NCI-H446 treated with DMSO at 0.1 percent for 48 hours (cell line): ENCODE measurements at regions not wholly inside any gene's neighbourhood (a gene's known extent, or its start where the extent isn't known, plus 50 kb on each side); places are given as distances from the start of the nearest gene placed in this dataset.
"Not testable (repeated sequence)": the region's sequence is repeated elsewhere in the genome, so short reads cannot be mapped to it uniquely, and the experiment has no call there.

Source experiments
- DNase-seq: peaks from one replicate; lab custom pipeline; 2025; lab: John Stamatoyannopoulos, UW

DNA sequence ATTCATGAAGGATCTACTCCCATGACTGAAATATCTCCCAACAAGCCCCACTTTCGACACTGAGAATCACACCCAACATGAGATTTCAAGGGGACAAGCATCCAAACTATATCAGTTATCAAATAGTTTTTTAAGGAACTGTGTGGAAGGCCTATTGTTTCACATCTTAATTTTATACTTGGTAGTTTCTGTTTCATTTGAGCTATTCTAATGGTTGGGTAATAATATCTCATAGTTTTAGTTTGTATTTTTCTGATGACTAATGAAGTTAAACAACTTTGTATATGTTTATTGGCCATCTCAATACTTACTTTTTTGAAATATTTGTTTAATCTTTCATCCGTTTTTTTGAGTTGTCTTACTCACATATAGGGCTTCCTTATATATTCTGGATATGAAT lies 135.0 kb downstream of the SCG2 start:
- DNase-seq: no peak

DNA sequence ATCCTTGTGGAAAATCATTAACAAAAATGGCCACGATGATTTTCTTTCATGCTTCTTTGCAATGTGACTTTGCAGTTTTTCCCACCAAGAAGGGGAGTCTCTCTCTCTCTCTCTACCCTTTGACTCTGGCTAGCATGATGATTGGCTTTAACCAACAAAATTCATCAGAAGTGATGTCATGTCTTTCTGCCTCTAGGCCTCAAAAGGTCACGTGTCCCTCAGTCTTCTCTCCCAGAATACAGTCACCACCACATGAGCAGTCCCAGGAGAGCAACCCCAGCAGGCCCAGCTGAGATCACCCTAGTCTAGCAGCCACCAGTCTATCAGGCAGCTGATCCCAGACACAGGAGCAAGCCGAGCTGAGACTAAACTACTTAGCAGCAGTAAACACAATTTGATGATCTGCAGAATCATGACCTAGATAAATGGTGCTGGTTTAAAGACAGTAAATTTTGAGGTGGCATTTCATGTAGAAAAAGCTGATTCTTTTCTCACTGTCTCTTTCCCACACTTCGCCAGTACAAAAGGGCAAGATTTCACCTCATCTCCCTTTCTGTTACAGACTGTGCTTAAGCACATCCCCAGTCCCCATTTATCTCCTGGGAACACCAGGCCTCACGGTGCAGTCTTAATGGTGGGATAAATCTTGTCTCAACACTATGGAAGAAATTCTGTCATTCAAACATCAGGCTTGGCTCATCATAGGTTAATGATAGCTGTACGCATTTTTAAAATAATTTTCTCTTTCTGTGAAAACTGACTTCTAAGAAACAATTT lies 132.7 kb downstream of the SCG2 start:
- no peak for DNase-seq

DNA sequence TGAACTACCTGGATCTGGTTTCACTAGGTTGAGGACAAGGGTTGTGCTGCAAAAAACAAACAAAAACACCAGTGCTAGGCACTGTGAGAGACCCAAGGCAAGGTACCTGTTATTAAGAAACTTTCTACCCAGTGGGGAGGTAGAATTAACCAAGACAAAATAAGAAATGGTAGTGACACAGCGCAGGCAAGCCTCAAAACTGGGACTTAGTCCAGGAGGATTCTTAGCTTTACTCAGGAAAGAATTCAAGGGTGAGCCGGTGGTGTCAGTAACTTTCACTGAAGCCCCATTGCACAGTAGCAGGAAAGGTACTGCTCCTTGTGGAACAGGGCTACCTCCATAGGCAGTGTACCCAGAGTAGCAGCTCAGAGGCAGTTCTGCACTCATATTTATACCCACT lies 131.6 kb downstream of the SCG2 start:
- no peak for DNase-seq

DNA sequence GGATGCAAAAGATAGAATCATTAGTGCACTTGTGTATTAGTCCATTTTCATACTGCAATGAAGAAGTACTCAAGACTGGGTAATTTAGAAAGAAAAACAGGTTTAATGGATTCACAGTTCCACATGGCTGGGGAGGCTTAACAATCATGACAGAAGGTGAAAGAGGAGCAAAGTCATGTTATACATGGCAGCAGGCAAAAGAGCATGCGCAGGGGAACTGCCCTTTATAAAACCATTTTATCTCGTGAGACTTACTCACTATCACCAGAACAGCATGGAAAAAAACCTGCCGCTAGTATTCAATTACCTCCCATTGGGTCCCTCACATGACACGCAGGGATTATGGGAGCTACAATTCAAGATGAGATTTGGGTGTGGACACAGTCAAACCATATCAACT lies 129.4 kb downstream of the SCG2 start:
- DNase-seq: no peak

DNA sequence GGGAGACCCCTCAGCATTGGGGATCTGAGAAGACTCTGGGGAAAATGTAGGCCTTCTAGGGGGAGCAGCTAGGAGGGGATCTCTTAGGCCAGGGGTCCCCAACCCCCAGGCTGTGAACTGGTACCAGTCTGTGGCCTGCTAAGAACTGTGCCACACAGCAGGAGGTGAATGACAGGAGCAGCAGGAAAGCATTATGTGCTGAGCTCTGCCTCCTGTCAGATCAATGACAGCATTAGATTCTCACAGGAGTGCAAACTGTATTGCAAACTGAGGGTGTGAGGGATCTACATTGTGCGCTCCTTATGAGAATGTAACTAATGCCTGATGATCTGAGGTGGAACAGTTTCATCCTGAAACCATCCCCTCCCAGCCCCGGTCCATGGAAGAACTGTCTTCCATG lies 127.3 kb downstream of the SCG2 start:
- no peak for DNase-seq

DNA sequence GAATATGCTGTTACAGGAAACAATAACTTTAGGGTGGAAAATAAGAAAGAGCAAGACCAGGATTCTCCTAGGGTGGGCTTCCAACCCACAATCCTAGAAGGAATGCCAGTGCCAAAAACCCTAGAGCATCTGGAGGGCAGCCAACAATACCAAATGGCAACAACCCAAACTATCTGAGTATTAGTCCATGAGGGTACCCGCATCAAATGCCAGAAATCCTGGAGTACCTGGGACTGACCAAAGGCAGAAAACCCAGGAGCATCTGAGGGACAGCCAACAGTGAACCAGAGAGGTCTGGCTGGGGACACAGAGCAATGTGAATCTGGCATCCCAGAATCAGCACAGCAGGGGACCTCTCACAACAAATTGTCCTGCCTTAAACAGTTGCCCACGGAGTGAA lies 126.3 kb downstream of the SCG2 start:
- no peak for DNase-seq

DNA sequence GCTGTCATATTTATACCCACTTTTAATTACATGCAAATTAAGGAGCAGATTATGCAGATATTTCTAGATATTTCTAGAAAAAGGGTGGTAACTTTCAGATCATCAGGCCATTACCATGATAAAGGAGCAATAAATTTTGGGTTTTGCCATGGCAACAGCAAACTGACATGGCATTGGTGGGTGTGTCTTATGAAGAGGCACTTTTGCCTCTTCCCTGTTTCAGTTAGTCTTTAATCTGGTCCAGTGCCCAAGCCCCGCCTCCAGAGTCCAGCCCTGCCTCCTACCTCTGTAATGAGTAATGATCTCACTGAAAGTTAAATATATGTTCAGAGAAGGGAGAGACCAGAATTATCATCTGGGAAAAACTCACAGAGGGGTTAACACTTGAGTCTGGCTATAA lies 124.8 kb downstream of the SCG2 start:
- DNase-seq: no peak

DNA sequence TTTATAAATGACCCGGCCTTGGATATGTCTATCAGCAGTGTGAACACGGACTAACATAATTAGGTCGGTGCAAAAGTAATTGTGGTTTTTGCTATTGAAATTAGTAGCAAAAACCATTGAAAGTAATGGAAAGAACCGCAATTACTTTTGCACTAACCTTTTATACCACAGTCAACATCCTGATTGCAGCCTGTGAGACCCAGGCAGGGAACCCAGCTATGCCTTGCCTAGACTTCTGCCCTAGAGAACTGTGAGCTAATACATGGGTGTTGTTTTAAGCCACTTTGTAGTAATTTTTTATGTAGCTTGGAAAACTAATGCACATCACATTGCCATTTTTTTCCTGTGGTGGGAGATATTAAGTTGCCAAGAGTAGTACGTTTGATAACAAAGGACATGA lies 120.7 kb downstream of the SCG2 start:
- DNase-seq: no peak

DNA sequence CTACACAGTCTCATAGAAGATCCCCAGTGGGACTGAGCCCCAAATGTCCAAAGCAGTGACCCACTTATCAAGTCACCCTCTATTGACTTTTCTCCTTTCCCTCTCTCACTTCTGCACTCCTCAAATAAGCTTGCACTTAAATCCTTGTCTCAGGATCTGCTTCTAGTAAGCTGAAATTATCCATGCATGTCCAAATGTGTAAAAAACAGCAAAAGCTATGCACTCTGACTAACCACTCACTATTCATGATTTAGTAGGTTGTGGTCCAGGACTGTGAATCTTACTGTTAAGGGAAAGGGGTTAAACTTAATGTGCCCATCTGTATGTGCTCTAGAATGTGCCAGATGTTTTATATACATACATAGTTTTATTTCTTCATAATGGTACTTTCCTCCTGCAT lies 115.4 kb downstream of the SCG2 start:
- no peak for DNase-seq

DNA sequence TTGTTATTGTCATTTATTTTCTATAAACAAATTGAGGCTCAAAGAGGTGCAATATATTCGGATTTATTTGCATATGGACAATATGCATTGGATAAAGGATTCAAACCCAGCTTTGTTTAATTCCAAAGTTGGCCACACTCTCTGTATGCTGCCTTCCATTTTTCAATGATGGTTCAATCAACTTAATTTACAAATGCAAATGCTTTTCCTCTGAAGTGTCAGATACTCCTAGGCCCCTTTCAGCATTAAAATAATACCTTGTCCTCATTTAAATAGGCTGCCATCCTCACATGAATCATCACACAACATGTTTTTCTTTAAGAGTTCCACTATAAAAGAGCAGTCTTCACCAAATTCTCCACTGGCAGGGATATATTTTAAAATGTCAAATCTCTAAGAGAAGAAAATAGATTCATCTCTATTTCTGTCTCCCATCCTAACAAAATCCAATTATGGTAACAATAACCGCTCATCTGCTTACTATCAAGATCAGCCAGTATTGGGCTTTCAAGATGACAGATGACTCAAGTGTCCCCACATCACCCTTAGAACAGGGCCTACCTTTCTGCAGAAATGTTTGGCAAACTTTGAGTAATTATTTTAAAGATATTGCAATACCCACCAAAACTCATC lies 114.8 kb downstream of the SCG2 start:
- DNase-seq: no peak

DNA sequence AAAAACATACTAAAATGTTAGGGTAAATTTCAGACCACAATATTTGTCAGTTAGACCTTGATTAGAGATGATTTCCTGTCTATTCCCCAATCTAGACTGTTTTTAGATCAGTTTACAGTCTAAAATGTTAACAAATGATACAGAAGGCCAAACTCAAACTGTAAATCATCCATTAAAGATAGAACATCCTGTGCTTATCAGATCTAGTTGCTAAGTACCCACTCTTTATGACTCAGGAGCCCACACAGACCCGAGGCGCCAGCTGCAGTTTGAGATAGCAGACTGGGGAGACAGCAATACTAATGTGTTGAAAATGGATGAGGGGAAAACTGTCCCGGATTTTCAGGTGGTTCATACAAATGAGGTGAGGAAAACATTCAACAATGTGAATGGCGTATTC lies 113.3 kb downstream of the SCG2 start:
- DNase-seq: no peak

DNA sequence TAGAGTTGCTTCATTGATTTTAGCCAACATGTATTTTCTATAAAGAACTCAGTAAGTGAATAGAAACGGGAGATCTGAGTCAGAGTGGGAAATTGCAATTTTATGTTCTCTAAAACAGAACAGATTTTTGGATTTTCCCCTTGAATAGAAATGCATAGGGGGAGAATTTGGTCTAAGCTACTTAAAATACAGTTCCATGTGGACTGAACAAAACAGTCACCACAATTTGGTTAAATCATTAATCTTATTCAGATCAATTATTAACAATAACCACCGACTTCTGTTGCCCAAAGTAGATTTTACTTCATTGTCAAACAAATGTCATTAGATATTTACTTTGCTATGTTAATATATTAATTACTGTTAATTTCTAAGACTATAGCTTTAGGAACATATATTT lies 107.7 kb downstream of the SCG2 start:
- DNase-seq: no peak

DNA sequence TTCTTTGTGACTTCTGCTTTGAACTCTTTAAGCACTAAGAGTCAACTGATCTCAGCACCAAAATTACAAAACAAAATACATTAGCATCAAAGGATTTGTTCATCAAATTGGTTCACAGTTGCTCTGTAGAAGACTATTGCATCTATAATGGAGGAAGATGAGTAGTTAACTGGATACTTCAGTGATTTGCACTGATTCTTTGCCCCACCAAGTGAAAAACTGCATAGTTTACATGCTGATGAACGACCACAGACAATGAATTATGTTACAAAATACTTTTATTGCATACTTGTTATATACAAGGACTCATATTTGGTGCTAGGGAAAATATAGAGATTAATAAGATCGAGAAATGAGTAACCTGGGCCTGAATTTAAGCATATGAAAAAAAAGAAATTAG lies 107.2 kb downstream of the SCG2 start:
- DNase-seq: no peak

DNA sequence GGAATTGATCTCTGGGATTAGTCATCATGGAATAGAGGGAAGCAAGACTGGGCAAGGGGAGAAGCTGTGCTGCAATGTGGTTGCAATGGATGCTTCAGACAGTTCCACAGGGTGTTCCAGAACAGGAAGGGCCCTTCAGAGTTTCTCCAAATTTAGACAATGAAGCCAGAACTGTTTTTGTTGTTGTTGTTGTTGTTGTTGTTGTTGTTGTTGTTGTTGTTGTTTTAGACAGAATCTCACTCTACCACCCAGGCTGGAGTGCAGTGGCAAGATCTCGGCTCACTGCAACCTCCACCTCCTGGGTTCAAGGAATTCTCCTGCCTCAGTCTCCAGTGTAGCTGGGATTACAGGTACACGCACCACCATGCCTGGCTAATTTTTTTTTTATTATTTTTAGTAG lies 105.3 kb downstream of the SCG2 start:
- DNase-seq: not testable (repeated sequence)

DNA sequence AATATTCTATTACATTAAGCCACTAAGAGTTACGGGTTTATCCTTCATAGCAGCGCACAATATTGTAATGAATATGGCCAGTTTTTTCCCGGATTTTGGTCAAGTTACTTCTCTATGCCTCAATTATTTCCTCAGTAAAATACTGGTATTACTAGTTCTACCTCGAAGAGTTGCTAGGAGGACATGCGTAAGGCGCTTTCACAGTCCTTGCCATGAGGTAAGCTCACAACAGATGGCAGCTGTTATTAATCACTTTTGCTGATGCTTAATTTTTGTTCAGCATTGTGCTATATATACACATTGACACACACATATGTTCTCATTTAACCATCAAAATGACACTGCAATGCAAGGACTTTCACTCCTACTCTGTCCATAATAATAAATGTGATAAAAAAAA lies 101.5 kb downstream of the SCG2 start:
- peak; percentile 56 for DNase-seq

DNA sequence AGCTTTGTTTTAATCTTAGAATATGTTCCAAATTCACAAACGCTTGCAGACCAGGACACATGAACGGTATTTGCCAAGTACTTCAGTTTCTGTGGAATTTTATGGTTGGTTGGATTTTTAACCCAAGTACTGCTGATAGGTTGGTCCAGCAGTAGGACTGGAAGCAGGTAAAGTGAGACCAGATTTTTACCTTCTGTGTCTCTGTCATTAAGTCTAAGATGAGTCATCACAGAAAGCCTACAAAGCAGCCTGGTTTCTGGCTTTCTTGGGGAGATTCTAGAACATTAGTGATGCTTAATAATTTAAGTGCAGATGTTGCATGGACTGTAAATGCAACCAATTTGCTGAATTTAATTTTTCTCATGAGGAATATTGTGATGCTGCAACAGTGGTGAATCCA lies 100.5 kb downstream of the SCG2 start:
- no peak for DNase-seq

DNA sequence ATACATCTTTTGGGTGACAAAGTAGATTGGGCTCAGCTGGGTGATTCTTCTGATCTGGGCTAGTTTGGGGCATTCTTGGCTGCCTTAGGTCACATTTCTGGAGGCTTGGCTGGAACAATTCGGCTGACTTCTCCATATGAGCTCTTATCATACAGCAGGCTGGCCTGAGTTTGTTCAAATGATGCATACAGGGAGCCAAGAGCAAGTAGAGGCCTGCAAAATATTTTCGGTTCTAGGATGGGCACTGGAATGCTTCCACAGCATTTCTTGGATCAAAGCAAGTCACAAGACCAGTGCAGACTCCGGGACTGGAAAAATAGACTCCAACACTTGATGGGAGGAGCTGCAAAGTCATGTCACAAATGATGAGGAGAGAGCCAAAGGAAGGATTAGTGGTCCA lies 98.4 kb downstream of the SCG2 start:
- DNase-seq: no peak

DNA sequence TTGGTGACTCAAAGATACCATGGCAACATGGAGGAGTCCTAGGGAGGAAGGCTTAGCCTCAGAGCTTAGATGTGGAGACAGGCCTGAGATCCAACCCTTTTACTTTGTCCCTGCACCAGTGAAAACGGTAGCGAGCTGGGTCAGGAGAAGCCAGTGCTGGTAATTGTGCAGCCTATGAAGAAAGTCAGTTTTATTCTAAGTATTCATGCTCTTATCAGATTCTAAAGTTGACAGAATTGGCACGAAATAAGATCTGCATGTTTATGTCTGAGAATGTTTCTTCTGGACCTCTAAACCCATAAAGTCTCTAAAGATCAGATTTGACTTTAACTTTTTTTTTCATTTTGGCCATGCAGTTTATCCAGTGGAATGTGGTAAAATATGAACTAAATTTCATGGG lies 93.8 kb downstream of the SCG2 start:
- DNase-seq: no peak

DNA sequence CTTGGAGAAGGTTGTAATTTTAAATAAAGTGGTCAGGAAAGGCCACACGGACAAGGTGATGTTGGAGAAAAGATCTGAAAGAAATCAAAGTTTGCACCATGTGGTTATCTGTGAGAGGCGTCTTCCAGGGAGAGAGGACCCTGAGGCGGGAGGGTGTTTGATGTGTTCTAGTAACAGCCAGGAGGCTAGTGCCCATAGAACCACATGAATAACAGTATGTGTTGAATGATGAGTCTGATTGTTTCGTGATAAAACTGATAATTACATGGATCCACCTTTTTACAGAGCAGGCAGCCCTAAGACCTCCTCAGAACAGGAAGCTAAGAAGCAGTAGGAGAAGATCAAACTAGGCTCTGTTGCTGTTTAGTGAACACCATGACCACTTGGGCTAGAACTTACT lies 91.4 kb downstream of the SCG2 start:
- DNase-seq: no peak

DNA sequence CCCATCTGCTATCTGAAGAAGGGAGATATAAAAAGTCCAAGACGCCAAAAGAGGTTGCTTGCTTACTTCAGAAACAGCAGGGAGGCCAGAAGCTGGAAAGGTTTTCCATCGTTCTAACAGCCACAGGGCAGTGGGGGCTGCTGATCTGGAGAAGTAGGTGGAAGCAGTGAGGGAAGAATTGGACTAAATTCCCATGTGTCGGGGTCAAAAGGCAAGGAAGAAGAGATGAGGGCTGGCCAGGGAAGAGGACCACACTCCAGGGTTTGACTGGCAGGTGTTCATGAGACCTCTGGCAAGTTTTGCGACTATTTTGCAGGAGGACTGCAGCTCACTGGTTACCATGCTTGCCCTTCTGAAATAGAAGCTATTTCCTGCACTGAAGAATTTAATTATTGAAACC lies 91.0 kb downstream of the SCG2 start:
- DNase-seq: no peak

DNA sequence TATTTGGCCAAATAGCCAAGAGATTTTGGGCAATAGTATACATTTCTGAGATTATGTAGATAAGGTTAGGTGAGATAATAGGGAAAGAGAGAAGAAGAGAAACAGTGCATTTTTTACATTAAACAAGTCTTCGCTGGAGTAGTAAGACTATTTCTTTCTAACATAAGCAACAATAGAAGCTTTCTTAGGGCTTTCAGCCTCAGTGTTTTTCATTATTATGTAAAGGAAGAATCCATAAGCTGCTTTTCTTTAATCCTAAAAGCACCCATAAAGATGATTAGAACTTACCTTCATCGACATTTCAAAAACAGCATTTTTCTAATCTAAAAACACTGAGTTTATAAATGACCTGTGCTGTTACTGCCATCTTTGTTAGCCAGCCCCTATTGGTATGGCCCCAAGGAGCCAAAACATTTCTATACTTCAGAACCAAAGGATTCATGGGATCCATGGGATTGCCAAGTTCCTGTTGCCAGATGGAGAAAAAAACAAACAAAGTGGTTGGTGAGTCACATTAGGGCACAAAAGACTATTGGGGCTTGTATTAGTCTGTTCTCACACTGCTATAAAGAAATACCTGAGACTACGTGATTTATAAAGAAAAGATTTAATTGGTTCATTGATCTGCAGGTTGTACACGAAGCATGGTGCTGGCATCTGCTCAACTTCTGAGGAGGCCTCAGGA lies 88.2 kb downstream of the SCG2 start:
- DNase-seq: peak; percentile 23

DNA sequence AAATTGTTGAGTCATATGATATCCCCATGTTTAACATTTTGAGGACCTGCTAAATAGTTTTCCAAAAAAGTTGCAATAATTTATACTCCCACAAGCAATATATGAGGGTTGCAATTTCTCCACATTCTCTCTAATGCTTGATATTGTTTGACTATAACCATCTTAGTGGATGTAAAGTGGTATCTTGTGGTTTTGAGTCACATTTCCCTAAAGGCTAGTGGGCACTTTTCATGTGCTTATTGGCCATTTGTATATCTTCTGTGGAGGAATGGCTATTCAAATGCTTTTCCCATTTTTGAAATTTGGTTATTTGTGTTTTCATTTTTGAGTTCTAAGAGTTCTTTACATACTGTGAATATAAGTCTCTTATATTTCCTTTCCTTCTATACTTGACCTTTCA lies 82.7 kb downstream of the SCG2 start:
- no peak for DNase-seq

DNA sequence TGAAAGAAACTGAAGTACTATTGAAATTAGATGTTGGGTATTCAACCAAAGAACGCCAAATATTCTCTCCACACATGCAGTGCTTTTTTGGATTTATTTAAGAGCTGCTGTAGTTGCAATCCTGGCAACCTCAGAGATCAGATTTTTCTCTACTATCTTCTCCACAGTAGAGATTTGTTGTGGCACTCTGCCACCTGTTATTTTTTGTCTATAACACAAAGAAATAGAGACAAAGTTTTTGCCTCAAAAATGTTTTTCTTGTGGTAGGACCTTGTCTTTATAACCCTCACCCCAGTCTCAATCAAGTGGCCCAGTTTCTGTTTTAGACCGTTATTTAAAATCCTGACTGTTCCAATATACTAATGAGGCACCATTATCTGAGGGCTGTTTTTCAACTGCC lies 79.4 kb downstream of the SCG2 start:
- no peak for DNase-seq
